ENCODE measurements at regions not wholly inside any gene's neighbourhood (a gene's known extent, or its start where the extent isn't known, plus 50 kb on each side); places are given as distances from the start of the nearest gene placed in this dataset.

GRCh38 chr3:159840703-159841299 is 147.8 kb upstream of the IL12A start:
- no peak overlapping the region for H3K4me3 ChIP-seq
- TF ChIP-seq EZH2 (IDR thresholded peaks at IDR 0.05) (no peak), POLR2AphosphoS5 (IDR thresholded peaks at IDR 0.05; ENCODE audit: borderline replicate concordance, low read depth, low read length) (no peak), FOXP2 (optimal IDR thresholded peaks at IDR 0.05; ENCODE audit: control extremely low read depth, extremely low read length, insufficient read depth) (no peak)
- DNase-seq (ENCODE audit: low read depth, low spot score) = no peak
- no peak overlapping the region for H3K9ac ChIP-seq (ENCODE audit: insufficient read length)
- H3K9me3 ChIP-seq (ENCODE audit: low read depth, low read length) = no peaks in the 10 kb centered on the region
- no peaks in the 10 kb centered on the region for H3K36me3 ChIP-seq (ENCODE audit: insufficient read depth, low read length)
- H3K27ac ChIP-seq = no peak overlapping the region

GRCh38 chr3:159841766-159842165 is 146.9 kb upstream of the IL12A start:
- H3K9ac ChIP-seq (ENCODE audit: insufficient read length) = no peak overlapping the region
- H3K9me3 ChIP-seq (ENCODE audit: low read depth, low read length) = no peaks in the 10 kb centered on the region
- TF ChIP-seq POLR2AphosphoS5 (IDR thresholded peaks at IDR 0.05; ENCODE audit: borderline replicate concordance, low read depth, low read length) (no peak), EZH2 (IDR thresholded peaks at IDR 0.05) (no peak), FOXP2 (optimal IDR thresholded peaks at IDR 0.05; ENCODE audit: control extremely low read depth, extremely low read length, insufficient read depth) (no peak)
- no peak for DNase-seq (ENCODE audit: low read depth, low spot score)
- H3K27ac ChIP-seq = no peak overlapping the region
- H3K4me3 ChIP-seq = no peak overlapping the region
- no peaks in the 10 kb centered on the region for H3K36me3 ChIP-seq (ENCODE audit: insufficient read depth, low read length)

GRCh38 chr3:159843840-159844730 is 144.6 kb upstream of the IL12A start:
- no peak overlapping the region for H3K4me3 ChIP-seq
- TF ChIP-seq FOXP2 (optimal IDR thresholded peaks at IDR 0.05; ENCODE audit: control extremely low read depth, extremely low read length, insufficient read depth) (no peak), POLR2AphosphoS5 (IDR thresholded peaks at IDR 0.05; ENCODE audit: borderline replicate concordance, low read depth, low read length) (no peak), EZH2 (IDR thresholded peaks at IDR 0.05) (no peak)
- no peak overlapping the region for H3K9ac ChIP-seq (ENCODE audit: insufficient read length)
- no peak for DNase-seq (ENCODE audit: low read depth, low spot score)
- H3K9me3 ChIP-seq (ENCODE audit: low read depth, low read length) = no peaks in the 10 kb centered on the region
- H3K36me3 ChIP-seq (ENCODE audit: insufficient read depth, low read length) = no peaks in the 10 kb centered on the region
- H3K27ac ChIP-seq = no peak overlapping the region

GRCh38 chr3:159844801-159845261 is 143.8 kb upstream of the IL12A start:
- TF ChIP-seq EZH2 (IDR thresholded peaks at IDR 0.05) = no peak
- no peak for TF ChIP-seq FOXP2 (optimal IDR thresholded peaks at IDR 0.05; ENCODE audit: control extremely low read depth, extremely low read length, insufficient read depth)
- H3K36me3 ChIP-seq (ENCODE audit: insufficient read depth, low read length) = no peaks in the 10 kb centered on the region
- DNase-seq (ENCODE audit: low read depth, low spot score) = no peak
- no peak overlapping the region for H3K4me3 ChIP-seq
- H3K9me3 ChIP-seq (ENCODE audit: low read depth, low read length) = no peaks in the 10 kb centered on the region
- no peak overlapping the region for H3K27ac ChIP-seq
- no peak overlapping the region for H3K9ac ChIP-seq (ENCODE audit: insufficient read length)

GRCh38 chr3:159845737-159846136 is 142.9 kb upstream of the IL12A start:
- TF ChIP-seq POLR2AphosphoS5 (IDR thresholded peaks at IDR 0.05; ENCODE audit: borderline replicate concordance, low read depth, low read length) = no peak
- no peak for TF ChIP-seq FOXP2 (optimal IDR thresholded peaks at IDR 0.05; ENCODE audit: control extremely low read depth, extremely low read length, insufficient read depth)
- no peak for TF ChIP-seq EZH2 (IDR thresholded peaks at IDR 0.05)
- Histone ChIP-seq H3K9me3 (ENCODE audit: low read depth, low read length) (no peaks in the 10 kb centered on the region), H3K36me3 (ENCODE audit: insufficient read depth, low read length) (no peaks in the 10 kb centered on the region), H3K4me3 (no peak overlapping the region), H3K9ac (ENCODE audit: insufficient read length) (no peak overlapping the region), H3K27ac (no peak overlapping the region)
- DNase-seq (ENCODE audit: low read depth, low spot score) = no peak

GRCh38 chr3:159846255-159846654 is 142.4 kb upstream of the IL12A start:
- Histone ChIP-seq H3K9ac (ENCODE audit: insufficient read length) (no peak overlapping the region), H3K36me3 (ENCODE audit: insufficient read depth, low read length) (no peaks in the 10 kb centered on the region), H3K4me3 (no peak overlapping the region), H3K27ac (no peak overlapping the region), H3K9me3 (ENCODE audit: low read depth, low read length) (no peaks in the 10 kb centered on the region)
- DNase-seq (ENCODE audit: low read depth, low spot score) = no peak
- TF ChIP-seq EZH2 (IDR thresholded peaks at IDR 0.05) (no peak), FOXP2 (optimal IDR thresholded peaks at IDR 0.05; ENCODE audit: control extremely low read depth, extremely low read length, insufficient read depth) (no peak), POLR2AphosphoS5 (IDR thresholded peaks at IDR 0.05; ENCODE audit: borderline replicate concordance, low read depth, low read length) (no peak)

GRCh38 chr3:159848348-159849118 is 140.1 kb upstream of the IL12A start:
- DNase-seq (ENCODE audit: low read depth, low spot score) = no peak
- no peak overlapping the region for H3K4me3 ChIP-seq

GRCh38 chr3:159850481-159850880 is 138.2 kb upstream of the IL12A start:
- Histone ChIP-seq H3K27ac (no peak overlapping the region), H3K9me3 (ENCODE audit: low read depth, low read length) (no peaks in the 10 kb centered on the region), H3K36me3 (ENCODE audit: insufficient read depth, low read length) (no peaks in the 10 kb centered on the region), H3K4me3 (no peak overlapping the region), H3K9ac (ENCODE audit: insufficient read length) (no peak overlapping the region)
- no peak for TF ChIP-seq POLR2AphosphoS5 (IDR thresholded peaks at IDR 0.05; ENCODE audit: borderline replicate concordance, low read depth, low read length)
- no peak for TF ChIP-seq FOXP2 (optimal IDR thresholded peaks at IDR 0.05; ENCODE audit: control extremely low read depth, extremely low read length, insufficient read depth)
- no peak for TF ChIP-seq EZH2 (IDR thresholded peaks at IDR 0.05)
- no peak for DNase-seq (ENCODE audit: low read depth, low spot score)

More at GRCh38 chr3:159848348-159849118, 140.1 kb upstream of the IL12A start:
- H3K9ac ChIP-seq (ENCODE audit: insufficient read length) = no peak overlapping the region
- TF ChIP-seq EZH2 (IDR thresholded peaks at IDR 0.05) = no peak
- TF ChIP-seq FOXP2 (optimal IDR thresholded peaks at IDR 0.05; ENCODE audit: control extremely low read depth, extremely low read length, insufficient read depth) = no peak
- no peaks in the 10 kb centered on the region for H3K36me3 ChIP-seq (ENCODE audit: insufficient read depth, low read length)
- H3K27ac ChIP-seq = no peak overlapping the region
- H3K9me3 ChIP-seq (ENCODE audit: low read depth, low read length) = no peaks in the 10 kb centered on the region

Data from SK-N-MC (cell line).